ENCODE measurements at regions not wholly inside any gene's neighbourhood (a gene's known extent, or its start where the extent isn't known, plus 50 kb on each side); places are given as distances from the start of the nearest gene placed in this dataset.

GRCh38 chr2:564471-565181 is 112.6 kb downstream of the TMEM18 start:
- ChIA-PET CTCF (no interaction called here), POLR2A (ENCODE audit: unreplicated experiment) (no interaction called here)
- H3K79me2 ChIP-seq (ENCODE audit: low read depth) = no peaks in the 10 kb centered on the region
- no TSS peak for BruUV-seq (replicated peaks)
- H4K20me1 ChIP-seq (ENCODE audit: insufficient read depth) = no peaks in the 10 kb centered on the region
- H3K36me3 ChIP-seq (ENCODE audit: low read depth) = no peaks in the 10 kb centered on the region
- no peaks in the 10 kb centered on the region for H3K9me3 ChIP-seq (ENCODE audit: insufficient read depth, low read depth)
- H3K4me2 ChIP-seq = no peak overlapping the region
- peaks cover 22% of the 10 kb centered on the region for H3K27me3 ChIP-seq (ENCODE audit: insufficient read depth, low read depth)
- H2AFZ ChIP-seq = no peak overlapping the region
- H3K4me3 ChIP-seq = no peak overlapping the region
- no peak for TF ChIP-seq EZH2 (IDR thresholded peaks at IDR 0.05; ENCODE audit: low read depth)
- TF ChIP-seq, protein P1, sequence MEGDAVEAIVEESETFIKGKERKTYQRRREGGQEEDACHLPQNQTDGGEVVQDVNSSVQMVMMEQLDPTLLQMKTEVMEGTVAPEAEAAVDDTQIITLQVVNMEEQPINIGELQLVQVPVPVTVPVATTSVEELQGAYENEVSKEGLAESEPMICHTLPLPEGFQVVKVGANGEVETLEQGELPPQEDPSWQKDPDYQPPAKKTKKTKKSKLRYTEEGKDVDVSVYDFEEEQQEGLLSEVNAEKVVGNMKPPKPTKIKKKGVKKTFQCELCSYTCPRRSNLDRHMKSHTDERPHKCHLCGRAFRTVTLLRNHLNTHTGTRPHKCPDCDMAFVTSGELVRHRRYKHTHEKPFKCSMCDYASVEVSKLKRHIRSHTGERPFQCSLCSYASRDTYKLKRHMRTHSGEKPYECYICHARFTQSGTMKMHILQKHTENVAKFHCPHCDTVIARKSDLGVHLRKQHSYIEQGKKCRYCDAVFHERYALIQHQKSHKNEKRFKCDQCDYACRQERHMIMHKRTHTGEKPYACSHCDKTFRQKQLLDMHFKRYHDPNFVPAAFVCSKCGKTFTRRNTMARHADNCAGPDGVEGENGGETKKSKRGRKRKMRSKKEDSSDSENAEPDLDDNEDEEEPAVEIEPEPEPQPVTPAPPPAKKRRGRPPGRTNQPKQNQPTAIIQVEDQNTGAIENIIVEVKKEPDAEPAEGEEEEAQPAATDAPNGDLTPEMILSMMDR (conservative IDR thresholded peaks at IDR 0.05) = no peak
- H3K27ac ChIP-seq = no peak overlapping the region
- H3F3A ChIP-seq (ENCODE audit: insufficient read depth, low read depth) = peaks cover 5% of the 10 kb centered on the region; the same call in 1 of the 2 replicates
- peaks cover 30% of the 10 kb centered on the region for H3K4me1 ChIP-seq (replicated peaks; ENCODE audit: insufficient read depth)
- no peaks in the 10 kb centered on the region for H3K9me2 ChIP-seq (ENCODE audit: insufficient read depth)
- intact Hi-C loops (cut with micrococcal nuclease; ENCODE audit: unreplicated experiment) = no loop called here
- no peak for DNase-seq

- Histone ChIP-seq H3K27me3 (ENCODE audit: insufficient read depth, low read depth) (peaks cover 27% of the 10 kb centered on the region), H3K4me3 (no peak overlapping the region), H3K4me1 (replicated peaks; ENCODE audit: insufficient read depth) (peaks cover 20% of the 10 kb centered on the region), H3K4me2 (0 out of 2 replicates have a peak overlapping the region, but pooled peaks have one; percentile 13), H3F3A (ENCODE audit: insufficient read depth, low read depth) (peaks cover 2% of the 10 kb centered on the region; the same call in 1 of the 2 replicates), H3K27ac (no peak overlapping the region), H2AFZ (0 out of 2 replicates have a peak overlapping the region, but pooled peaks have one; percentile 17), H4K20me1 (ENCODE audit: insufficient read depth) (no peaks in the 10 kb centered on the region), H3K9me2 (ENCODE audit: insufficient read depth) (no peaks in the 10 kb centered on the region), H3K36me3 (ENCODE audit: low read depth) (no peaks in the 10 kb centered on the region), H3K79me2 (ENCODE audit: low read depth) (no peaks in the 10 kb centered on the region), H3K9me3 (ENCODE audit: insufficient read depth, low read depth) (no peaks in the 10 kb centered on the region)
- intact Hi-C loops (cut with micrococcal nuclease; ENCODE audit: unreplicated experiment) = no loop called here
- no peak for DNase-seq
- CTCF ChIA-PET = no interaction called here
- BruUV-seq (replicated peaks) = no TSS peak
- POLR2A ChIA-PET (ENCODE audit: unreplicated experiment) = no interaction called here
- no peak for TF ChIP-seq EZH2 (IDR thresholded peaks at IDR 0.05; ENCODE audit: low read depth)
- TF ChIP-seq, protein P1 (conservative IDR thresholded peaks at IDR 0.05) = no peak
Measured at GRCh38 chr2:563512-563911, 113.7 kb downstream of the TMEM18 start.

GRCh38 chr2:562391-563364 is 114.5 kb downstream of the TMEM18 start:
- TF ChIP-seq, protein P1 (conservative IDR thresholded peaks at IDR 0.05) = no peak
- TF ChIP-seq EZH2 (IDR thresholded peaks at IDR 0.05; ENCODE audit: low read depth) = no peak
- Histone ChIP-seq H3K9me3 (ENCODE audit: insufficient read depth, low read depth) (no peaks in the 10 kb centered on the region), H3F3A (ENCODE audit: insufficient read depth, low read depth) (no peaks in the 10 kb centered on the region), H3K9me2 (ENCODE audit: insufficient read depth) (no peaks in the 10 kb centered on the region), H3K27me3 (ENCODE audit: insufficient read depth, low read depth) (peaks cover 35% of the 10 kb centered on the region), H3K4me2 (no peak overlapping the region), H3K36me3 (ENCODE audit: low read depth) (no peaks in the 10 kb centered on the region), H3K79me2 (ENCODE audit: low read depth) (no peaks in the 10 kb centered on the region), H4K20me1 (ENCODE audit: insufficient read depth) (no peaks in the 10 kb centered on the region), H3K4me3 (no peak overlapping the region), H2AFZ (no peak overlapping the region), H3K27ac (no peak overlapping the region), H3K4me1 (replicated peaks; ENCODE audit: insufficient read depth) (peaks cover 11% of the 10 kb centered on the region)
- intact Hi-C loops (cut with micrococcal nuclease; ENCODE audit: unreplicated experiment) = no loop called here
- POLR2A ChIA-PET (ENCODE audit: unreplicated experiment) = no interaction called here
- no peak for DNase-seq
- CTCF ChIA-PET = no interaction called here
- no TSS peak for BruUV-seq (replicated peaks)
